ENCODE measurements at regions not wholly inside any gene's neighbourhood (a gene's known extent, or its start where the extent isn't known, plus 50 kb on each side); places are given as distances from the start of the nearest gene placed in this dataset.

DNA sequence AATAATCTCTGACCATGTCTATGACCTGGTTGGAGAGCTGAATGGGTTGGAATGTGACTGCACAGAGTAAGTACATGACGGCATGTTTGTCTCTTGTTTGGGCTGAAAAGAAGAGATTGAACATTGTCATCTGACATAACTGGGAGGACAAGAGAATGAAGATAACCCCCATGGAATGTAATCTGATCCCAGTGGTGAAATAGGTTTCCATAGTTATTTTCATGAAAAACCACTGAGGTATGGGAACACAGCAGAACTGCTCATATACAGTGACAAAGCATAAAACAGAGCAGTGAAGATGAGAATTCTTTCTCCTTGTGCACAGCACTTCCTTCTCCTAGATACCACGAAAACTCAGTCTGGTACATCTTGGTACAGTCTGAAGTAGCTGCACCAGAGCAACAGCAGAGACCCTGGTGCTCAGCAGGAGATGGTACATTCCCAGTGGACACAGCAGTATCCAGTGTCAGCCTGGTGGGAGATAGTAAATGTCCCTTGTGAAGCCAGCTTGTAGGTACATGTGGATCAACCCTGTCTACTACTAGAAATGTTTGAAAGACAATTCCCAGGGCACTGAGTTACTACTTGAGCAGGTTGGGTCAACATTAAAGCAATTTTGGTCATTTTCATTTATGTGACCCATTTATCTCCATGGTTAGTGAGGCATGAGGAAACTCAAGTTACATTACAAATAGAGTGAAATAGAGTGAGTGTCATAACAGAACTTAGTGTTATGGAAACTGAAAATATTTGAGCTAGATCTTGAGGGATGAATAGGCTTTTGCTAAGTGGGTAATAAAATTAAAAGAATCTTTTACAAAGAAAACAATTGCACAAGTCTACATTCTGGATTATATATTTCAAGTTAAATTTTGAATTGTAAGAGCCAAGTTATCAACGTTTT lies 178.3 kb downstream of the SUCNR1 start:
- TF ChIP-seq, protein P1, sequence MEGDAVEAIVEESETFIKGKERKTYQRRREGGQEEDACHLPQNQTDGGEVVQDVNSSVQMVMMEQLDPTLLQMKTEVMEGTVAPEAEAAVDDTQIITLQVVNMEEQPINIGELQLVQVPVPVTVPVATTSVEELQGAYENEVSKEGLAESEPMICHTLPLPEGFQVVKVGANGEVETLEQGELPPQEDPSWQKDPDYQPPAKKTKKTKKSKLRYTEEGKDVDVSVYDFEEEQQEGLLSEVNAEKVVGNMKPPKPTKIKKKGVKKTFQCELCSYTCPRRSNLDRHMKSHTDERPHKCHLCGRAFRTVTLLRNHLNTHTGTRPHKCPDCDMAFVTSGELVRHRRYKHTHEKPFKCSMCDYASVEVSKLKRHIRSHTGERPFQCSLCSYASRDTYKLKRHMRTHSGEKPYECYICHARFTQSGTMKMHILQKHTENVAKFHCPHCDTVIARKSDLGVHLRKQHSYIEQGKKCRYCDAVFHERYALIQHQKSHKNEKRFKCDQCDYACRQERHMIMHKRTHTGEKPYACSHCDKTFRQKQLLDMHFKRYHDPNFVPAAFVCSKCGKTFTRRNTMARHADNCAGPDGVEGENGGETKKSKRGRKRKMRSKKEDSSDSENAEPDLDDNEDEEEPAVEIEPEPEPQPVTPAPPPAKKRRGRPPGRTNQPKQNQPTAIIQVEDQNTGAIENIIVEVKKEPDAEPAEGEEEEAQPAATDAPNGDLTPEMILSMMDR (IDR thresholded peaks at IDR 0.05), result no peak
- no peak for TF ChIP-seq POLR2AphosphoS5 (IDR thresholded peaks at IDR 0.05; ENCODE audit: low read depth, low read length)
- TF ChIP-seq, protein P2, sequence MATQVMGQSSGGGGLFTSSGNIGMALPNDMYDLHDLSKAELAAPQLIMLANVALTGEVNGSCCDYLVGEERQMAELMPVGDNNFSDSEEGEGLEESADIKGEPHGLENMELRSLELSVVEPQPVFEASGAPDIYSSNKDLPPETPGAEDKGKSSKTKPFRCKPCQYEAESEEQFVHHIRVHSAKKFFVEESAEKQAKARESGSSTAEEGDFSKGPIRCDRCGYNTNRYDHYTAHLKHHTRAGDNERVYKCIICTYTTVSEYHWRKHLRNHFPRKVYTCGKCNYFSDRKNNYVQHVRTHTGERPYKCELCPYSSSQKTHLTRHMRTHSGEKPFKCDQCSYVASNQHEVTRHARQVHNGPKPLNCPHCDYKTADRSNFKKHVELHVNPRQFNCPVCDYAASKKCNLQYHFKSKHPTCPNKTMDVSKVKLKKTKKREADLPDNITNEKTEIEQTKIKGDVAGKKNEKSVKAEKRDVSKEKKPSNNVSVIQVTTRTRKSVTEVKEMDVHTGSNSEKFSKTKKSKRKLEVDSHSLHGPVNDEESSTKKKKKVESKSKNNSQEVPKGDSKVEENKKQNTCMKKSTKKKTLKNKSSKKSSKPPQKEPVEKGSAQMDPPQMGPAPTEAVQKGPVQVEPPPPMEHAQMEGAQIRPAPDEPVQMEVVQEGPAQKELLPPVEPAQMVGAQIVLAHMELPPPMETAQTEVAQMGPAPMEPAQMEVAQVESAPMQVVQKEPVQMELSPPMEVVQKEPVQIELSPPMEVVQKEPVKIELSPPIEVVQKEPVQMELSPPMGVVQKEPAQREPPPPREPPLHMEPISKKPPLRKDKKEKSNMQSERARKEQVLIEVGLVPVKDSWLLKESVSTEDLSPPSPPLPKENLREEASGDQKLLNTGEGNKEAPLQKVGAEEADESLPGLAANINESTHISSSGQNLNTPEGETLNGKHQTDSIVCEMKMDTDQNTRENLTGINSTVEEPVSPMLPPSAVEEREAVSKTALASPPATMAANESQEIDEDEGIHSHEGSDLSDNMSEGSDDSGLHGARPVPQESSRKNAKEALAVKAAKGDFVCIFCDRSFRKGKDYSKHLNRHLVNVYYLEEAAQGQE (IDR thresholded peaks at IDR 0.05; ENCODE audit: low read depth, low read length), result no peak
- no peak for TF ChIP-seq MAX (IDR thresholded peaks at IDR 0.05; ENCODE audit: low read depth)
- TF ChIP-seq EP300 (IDR thresholded peaks at IDR 0.05; ENCODE audit: borderline replicate concordance in 1 of 2, low read depth in 1 of 2, low read length in 1 of 2), result no peak
- no peak for TF ChIP-seq RCOR1 (IDR thresholded peaks at IDR 0.05; ENCODE audit: low read length)
- no peak for TF ChIP-seq RAD21 (IDR thresholded peaks at IDR 0.05; ENCODE audit: low read length)
- no peak for TF ChIP-seq CHD2 (IDR thresholded peaks at IDR 0.05; ENCODE audit: low read length, partially characterized antibody)
- TF ChIP-seq, protein P3, sequence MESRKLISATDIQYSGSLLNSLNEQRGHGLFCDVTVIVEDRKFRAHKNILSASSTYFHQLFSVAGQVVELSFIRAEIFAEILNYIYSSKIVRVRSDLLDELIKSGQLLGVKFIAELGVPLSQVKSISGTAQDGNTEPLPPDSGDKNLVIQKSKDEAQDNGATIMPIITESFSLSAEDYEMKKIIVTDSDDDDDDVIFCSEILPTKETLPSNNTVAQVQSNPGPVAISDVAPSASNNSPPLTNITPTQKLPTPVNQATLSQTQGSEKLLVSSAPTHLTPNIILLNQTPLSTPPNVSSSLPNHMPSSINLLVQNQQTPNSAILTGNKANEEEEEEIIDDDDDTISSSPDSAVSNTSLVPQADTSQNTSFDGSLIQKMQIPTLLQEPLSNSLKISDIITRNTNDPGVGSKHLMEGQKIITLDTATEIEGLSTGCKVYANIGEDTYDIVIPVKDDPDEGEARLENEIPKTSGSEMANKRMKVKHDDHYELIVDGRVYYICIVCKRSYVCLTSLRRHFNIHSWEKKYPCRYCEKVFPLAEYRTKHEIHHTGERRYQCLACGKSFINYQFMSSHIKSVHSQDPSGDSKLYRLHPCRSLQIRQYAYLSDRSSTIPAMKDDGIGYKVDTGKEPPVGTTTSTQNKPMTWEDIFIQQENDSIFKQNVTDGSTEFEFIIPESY (IDR thresholded peaks at IDR 0.05; ENCODE audit: borderline replicate concordance, low read depth), result no peak
- no peak for TF ChIP-seq JUND (IDR thresholded peaks at IDR 0.05)
